GM12878 (cell line): ENCODE measurements at regions not wholly inside any gene's neighbourhood (a gene's known extent, or its start where the extent isn't known, plus 50 kb on each side); places are given as distances from the start of the nearest gene placed in this dataset.

Experiments used
- ATAC-seq: fragments of 200-7000 bp; cut with Tn5 transposase; 3 replicates; pipeline ENCODE4 v1.9.1; 2020; ENCODE audit warnings: mild to moderate bottlenecking, moderate library complexity
- BruUV-seq: library from RNA; stranded (reverse); fragments of 400-500 nt; replicated peaks from 2 replicates; lab custom pipeline; 2021; lab: Mats Ljungman, UMichigan
- CTCF ChIA-PET: fragments of 300-600 bp; sonication (Branson Sonifier 250); formaldehyde crosslinking; extraction: SDS; loops from one replicate; lab custom pipeline; 2021; ENCODE audit warnings: inconsistent platforms; lab: Yijun Ruan, JAX
- POLR2A ChIA-PET: fragments of 350-600 bp; formaldehyde crosslinking; extraction: SDS; loops from one replicate; lab custom pipeline; 2021; ENCODE audit warnings: inconsistent platforms; lab: Charles Lee
- RAD21 ChIA-PET: fragments of 300-600 bp; sonication (Branson Sonifier 250); formaldehyde crosslinking; loops from one replicate; lab custom pipeline; 2023; ENCODE audit warnings: antibody characterized with exemption; ENCODE audit not compliant: unreplicated experiment; lab: Charles Lee
- SMC1A ChIA-PET: fragments of 300-600 bp; sonication (Branson Sonifier 250); formaldehyde crosslinking; loops from one replicate; lab custom pipeline; 2023; ENCODE audit not compliant: unreplicated experiment, uncharacterized antibody; lab: Charles Lee
- DNase-seq: peaks from one replicate; pipeline ENCODE4 v3.0.0-alpha.2; 2011; ENCODE audit warnings: low read depth, low spot score
- FAIRE-seq: peaks from 3 replicates; lab custom pipeline; 2011; peaks lifted over from hg19 to GRCh38; lab: Jason Lieb, UNC
- H2AFZ ChIP-seq: 2 replicates; pipeline ENCODE4 v1.6.0; 2011; ENCODE audit warnings: low read depth, low read length, control low read depth; ENCODE audit not compliant: control insufficient read depth
- H3K27ac ChIP-seq: 2 replicates; pipeline ENCODE4 v1.5.1; 2011; ENCODE audit warnings: control low read depth; ENCODE audit not compliant: control insufficient read depth, insufficient read depth
- H3K27me3 ChIP-seq, 2 experiments: replicated peaks in 1 of 2; 2 replicates each; pipeline versions ENCODE4 v1.6.0 to v1.6.1; 2011; ENCODE audit warnings: low read length in 1 of 2; ENCODE audit not compliant: control insufficient read depth in 2 of 2, insufficient read depth in 2 of 2
- H3K36me3 ChIP-seq, 2 experiments: 2 replicates each; pipeline ENCODE4 v1.5.1; 2011; ENCODE audit warnings: low read length in 1 of 2; ENCODE audit not compliant: control insufficient read depth in 2 of 2, insufficient read depth in 2 of 2
- H3K4me1 ChIP-seq: 2 replicates; pipeline ENCODE4 v1.6.1; 2011; ENCODE audit warnings: mild to moderate bottlenecking, low read length, moderate library complexity, mixed read lengths; ENCODE audit not compliant: control insufficient read depth, insufficient read depth
- H3K4me2 ChIP-seq: 2 replicates; pipeline ENCODE4 v1.6.0; 2011; ENCODE audit warnings: control low read depth; ENCODE audit not compliant: control insufficient read depth, insufficient read depth
- H3K4me3 ChIP-seq: fragments of 200-600 bp; sonication (generic); 2 replicates; pipeline ENCODE4 v1.5.1; 2016
- H3K79me2 ChIP-seq: 2 replicates; pipeline ENCODE4 v1.6.0; 2011; ENCODE audit warnings: low read length; ENCODE audit not compliant: control insufficient read depth, insufficient read depth
- H3K9ac ChIP-seq: 2 replicates; pipeline ENCODE4 v1.8.0; 2011; ENCODE audit warnings: low read length, control low read depth, mixed read lengths; ENCODE audit not compliant: control insufficient read depth, insufficient read depth
- H3K9me3 ChIP-seq: replicated peaks from 3 replicates; pipeline ENCODE4 v1.5.1; 2011; ENCODE audit warnings: mild to moderate bottlenecking, low read length; ENCODE audit not compliant: control insufficient read depth, insufficient read depth
- H4K20me1 ChIP-seq: 2 replicates; pipeline ENCODE4 v1.6.0; 2011; ENCODE audit not compliant: control insufficient read depth, insufficient read depth
- BHLHE40 ChIP-seq, 2 experiments: fragments of 450-650 bp in 1 of 2; IDR thresholded peaks; 2 replicates each; pipeline ENCODE4 v1.6.1; 2011 to 2017; ENCODE audit warnings: low read depth in 2 of 2, borderline replicate concordance in 1 of 2, improper control_type of control experiment in 1 of 2, low read length in 1 of 2, mild to moderate bottlenecking in 1 of 2
- BMI1 ChIP-seq: fragments of 450-650 bp; IDR thresholded peaks from 2 replicates; pipeline ENCODE4 v1.6.1; 2016; ENCODE audit warnings: mild to moderate bottlenecking, moderate library complexity, borderline replicate concordance
- CHD4 ChIP-seq: fragments of 200-600 bp; sonication (generic); IDR thresholded peaks from 2 replicates; pipeline ENCODE4 v1.6.1; 2016; ENCODE audit warnings: mild to moderate bottlenecking
- HSF1 ChIP-seq: fragments of 150-350 bp; IDR thresholded peaks from 2 replicates; pipeline ENCODE4 v1.6.1; 2014; ENCODE audit warnings: mild to moderate bottlenecking, low read depth, low read length
- NFYA ChIP-seq: IDR thresholded peaks from 2 replicates; pipeline ENCODE4 v1.6.1; 2011; ENCODE audit warnings: low read depth, mild to moderate bottlenecking, low read length, improper control_type of control experiment, borderline replicate concordance
- SMAD5 ChIP-seq: IDR thresholded peaks from 2 replicates; pipeline ENCODE4 v1.6.1; 2016; ENCODE audit warnings: antibody characterized with exemption, low read depth
- TARDBP ChIP-seq: IDR thresholded peaks from 2 replicates; pipeline ENCODE4 v1.6.1; 2016; ENCODE audit warnings: borderline replicate concordance
- TCF12 ChIP-seq: IDR thresholded peaks from 2 replicates; pipeline ENCODE4 v1.6.1; 2011; ENCODE audit warnings: low read depth, mild to moderate bottlenecking, low read length
- TCF7 ChIP-seq: IDR thresholded peaks from 2 replicates; pipeline ENCODE4 v1.6.1; 2014; ENCODE audit warnings: antibody characterized with exemption, borderline replicate concordance
- WGBS: methylation state at CpG from one replicate; pipeline ENCODE4 v1.1.6; 2016; ENCODE audit warnings: low lambda C conversion rate; ENCODE audit not compliant: insufficient replicate concordance, insufficient coverage; ENCODE audit errors: missing lambda C conversion rate; 5-methylcytosine and 5-hydroxymethylcytosine counted together
- in situ Hi-C: fragments of 300-500 bp; cut with MboI; formaldehyde crosslinking; loops from 9 replicates; pipeline ENCODE4 v1.14.3; 2018; ENCODE audit warnings: mixed read lengths
- intact Hi-C: fragments of 100-400 bp; cut with micrococcal nuclease; formaldehyde crosslinking; loops from one replicate; pipeline ENCODE4 v1.14.2; 2022; ENCODE audit not compliant: unreplicated experiment

DNA sequence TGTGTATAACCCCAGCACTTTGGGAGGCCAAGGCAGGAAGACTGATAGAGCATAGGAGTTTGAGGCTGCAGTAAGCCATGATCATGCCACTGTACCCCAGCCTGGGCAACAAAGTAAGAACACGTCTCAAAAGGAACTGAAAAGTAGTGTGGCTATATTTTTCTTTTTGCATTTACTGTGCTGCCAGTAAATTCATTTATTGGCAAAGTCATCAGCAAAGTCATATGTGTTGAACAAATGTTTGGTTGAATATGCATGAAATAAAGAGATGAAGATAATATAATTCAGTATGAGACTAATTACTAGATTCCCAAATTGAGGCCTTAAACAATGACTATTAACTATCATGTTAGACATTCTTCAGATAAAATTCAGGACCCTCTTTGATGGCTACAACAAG lies 829.1 kb downstream of the PCDH7 start:
- no peak for DNase-seq
- Histone ChIP-seq H2AFZ (no peak overlapping the region), H3K4me2 (no peak overlapping the region), H3K9ac (no peak overlapping the region), H3K4me1 (no peaks in the 10 kb centered on the region), H3K27ac (no peak overlapping the region), H3K79me2 (no peaks in the 10 kb centered on the region), H3K4me3 (no peak overlapping the region), H4K20me1 (no peaks in the 10 kb centered on the region), H3K27me3 (no peaks in the 10 kb centered on the region), H3K9me3 (no peaks in the 10 kb centered on the region), H3K36me3 (no peaks in the 10 kb centered on the region)
- ChIA-PET SMC1A (no interaction called here), POLR2A (no interaction called here), RAD21 (no interaction called here), CTCF (no interaction called here)
- no peak; the same call in 2 of the 3 replicates for ATAC-seq
- in situ Hi-C loops = no loop called here
- FAIRE-seq = no peak
- intact Hi-C loops = no loop called here
- WGBS = 29% methylated on average over 1 of the region's 1 CpG
- TF ChIP-seq HSF1 (no peak), BMI1 (no peak), BHLHE40 (IDR thresholded peaks at IDR 0.05; ENCODE audit: borderline replicate concordance in 1 of 2, low read depth in 2 of 2, low read length in 1 of 2) (no peak), TCF7 (no peak), NFYA (no peak), TCF12 (no peak), TARDBP (no peak), SMAD5 (no peak), CHD4 (no peak)
- no TSS peak for BruUV-seq
